GM18870 (cell line): ENCODE measurements at regions not wholly inside any gene's neighbourhood (a gene's known extent, or its start where the extent isn't known, plus 50 kb on each side); places are given as distances from the start of the nearest gene placed in this dataset.
"Not testable (repeated sequence)": the region's sequence is repeated elsewhere in the genome, so short reads cannot be mapped to it uniquely, and the experiment has no call there.

Experiments used
- ATAC-seq: cut with Tn5 transposase; IDR thresholded peaks from one replicate; pipeline ENCODE4 v1.9.1; 2021; ENCODE audit warnings: moderate library complexity; ENCODE audit not compliant: unreplicated experiment

DNA sequence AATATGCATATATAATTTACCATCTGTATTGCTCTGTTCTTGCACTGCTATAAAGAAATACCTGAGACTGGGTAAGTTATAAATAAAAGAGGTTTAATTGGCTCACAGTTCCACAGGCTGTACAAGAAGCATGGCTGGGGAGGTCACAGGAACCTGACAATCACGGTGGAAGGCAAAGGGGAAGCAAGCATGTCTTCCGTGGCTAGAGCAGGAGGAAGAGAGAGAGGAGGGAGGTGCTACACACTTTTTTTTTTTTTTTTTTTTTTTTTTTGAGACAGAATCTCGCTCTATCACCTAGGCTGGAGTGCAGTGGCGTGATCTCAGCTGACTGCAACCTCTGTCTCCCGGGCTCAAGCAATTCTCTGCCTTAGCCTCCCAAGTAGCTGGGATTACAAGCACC is 150.9 kb upstream of the DTNBP1 start:
- ATAC-seq, result not testable (repeated sequence)

GRCh38 chr6:15811107-15811506 is 148.3 kb upstream of the DTNBP1 start:
- ATAC-seq, result no peak

GRCh38 chr6:15810618-15811017 is 147.8 kb upstream of the DTNBP1 start:
- no peak for ATAC-seq

- no peak for ATAC-seq
Measured at GRCh38 chr6:15809367-15809766, 146.5 kb upstream of the DTNBP1 start.

DNA sequence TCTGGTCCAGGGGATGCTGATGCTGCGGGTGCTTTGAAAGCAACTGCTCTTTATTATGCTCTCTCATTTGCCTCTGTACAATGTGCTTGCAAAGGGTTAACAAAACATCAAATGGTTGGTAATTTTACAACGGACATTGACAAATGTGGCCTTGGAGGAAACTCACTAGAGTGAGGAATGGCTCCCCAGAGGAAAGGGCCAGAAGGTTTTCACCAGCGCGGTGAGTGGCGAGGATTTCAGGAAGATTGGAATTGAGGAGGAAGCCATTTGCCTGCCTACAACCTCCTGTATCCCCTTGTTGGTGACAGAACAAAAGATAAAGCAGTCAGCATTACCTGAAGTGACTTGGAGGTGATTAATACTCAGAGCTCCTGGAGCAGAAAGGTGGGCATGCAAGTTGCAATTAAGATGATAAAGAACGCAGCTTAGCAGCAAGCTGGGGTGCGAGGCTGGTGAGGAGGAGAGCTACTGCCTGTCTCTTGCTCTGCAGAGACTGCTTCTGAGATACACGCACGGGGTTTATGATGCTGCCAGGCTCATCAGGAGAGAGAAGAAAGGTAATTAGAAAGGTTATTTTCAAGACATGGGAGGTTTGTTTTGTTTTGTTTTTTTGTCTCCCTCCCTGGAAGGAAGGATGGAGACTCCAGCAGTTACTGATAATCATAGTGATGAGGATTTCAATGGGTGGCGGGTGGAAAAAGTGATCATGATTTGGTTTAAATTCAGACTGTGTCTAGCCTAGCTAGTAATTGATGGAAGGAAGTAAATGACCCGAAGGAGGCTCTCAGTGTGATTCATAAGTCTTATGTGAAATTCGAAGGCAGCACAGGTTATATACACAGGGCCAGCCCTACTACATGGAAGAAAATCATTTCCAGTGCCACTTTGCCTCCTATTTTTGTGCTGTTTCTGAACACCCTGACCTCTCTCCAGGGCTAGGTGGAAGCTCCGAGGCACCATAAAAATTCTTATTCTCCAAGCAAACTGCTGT is 141.6 kb upstream of the DTNBP1 start:
- no peak for ATAC-seq

DNA sequence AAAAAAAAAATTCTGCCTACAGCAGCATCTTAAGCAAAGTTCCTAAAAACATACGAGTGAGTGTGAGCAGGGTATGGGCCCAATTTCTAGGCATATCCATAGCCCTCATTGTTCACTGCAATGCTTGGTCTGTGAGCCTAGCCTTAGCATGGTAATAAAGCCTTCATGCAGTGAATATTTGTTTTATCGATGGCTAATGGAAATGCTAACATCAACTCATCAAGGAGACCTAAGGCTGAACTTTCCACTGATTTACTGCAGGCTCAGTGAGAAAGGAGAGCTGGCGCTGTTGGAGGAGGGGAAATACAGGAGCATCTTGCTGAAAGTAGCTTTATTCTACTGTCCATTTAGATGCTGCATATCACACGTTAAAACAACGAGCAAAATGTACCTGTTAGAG is 139.6 kb upstream of the DTNBP1 start:
- ATAC-seq, result no peak

DNA sequence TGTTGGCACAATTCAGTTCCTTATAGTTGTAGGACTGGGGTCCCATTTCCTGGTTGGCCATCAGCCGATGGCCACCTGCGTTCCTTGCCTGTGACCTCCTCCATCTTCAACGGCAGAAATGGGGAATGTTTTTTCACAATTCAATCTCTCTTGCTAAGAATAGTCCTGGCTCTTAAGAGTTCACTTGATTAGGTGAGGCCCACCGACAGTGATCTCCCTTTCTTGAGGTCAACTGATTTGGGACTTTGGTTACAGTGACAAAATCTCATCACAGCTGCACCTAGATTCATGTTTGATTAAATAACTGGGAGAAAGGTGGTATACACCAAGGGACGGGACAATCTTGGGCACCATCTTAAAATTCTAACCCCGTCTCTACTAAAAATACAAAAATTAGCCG is 139.1 kb upstream of the DTNBP1 start:
- no peak for ATAC-seq

DNA sequence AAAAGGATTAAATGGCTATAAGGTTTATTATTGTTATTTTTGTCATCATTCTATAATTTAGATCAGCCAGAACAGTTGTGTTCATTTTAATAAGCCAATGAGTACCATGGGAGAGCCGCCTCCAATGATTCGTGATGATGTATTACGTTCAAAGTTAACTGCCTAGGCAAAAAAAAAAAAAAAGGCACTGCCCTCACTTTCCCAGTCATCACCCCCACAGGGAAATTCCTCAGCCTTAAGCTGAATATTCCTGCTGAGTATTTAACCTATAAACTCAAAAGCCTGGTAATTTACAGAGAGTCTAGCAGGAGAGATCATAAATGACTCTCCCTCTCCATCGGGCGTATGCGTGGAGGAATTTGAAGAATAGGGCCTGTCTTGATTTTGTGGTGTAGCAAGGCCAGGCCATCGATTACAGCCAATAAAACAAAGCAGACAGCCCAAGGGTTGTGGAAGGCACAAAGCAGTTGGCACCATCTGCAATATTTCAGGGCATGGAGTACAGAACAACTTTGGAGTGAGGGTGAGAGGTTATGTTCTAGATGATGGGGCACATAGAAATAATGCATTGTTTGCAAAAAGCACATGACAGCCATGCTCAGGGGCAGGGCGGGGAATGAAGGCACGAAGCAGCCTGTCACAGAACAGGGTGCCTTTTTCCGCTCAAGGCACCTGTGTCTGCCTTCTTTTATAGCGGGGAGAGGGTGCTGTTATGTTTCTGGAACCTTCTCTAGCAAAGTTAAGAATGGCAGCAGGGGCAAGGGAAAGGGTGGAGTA is 138.2 kb upstream of the DTNBP1 start:
- no peak for ATAC-seq

DNA sequence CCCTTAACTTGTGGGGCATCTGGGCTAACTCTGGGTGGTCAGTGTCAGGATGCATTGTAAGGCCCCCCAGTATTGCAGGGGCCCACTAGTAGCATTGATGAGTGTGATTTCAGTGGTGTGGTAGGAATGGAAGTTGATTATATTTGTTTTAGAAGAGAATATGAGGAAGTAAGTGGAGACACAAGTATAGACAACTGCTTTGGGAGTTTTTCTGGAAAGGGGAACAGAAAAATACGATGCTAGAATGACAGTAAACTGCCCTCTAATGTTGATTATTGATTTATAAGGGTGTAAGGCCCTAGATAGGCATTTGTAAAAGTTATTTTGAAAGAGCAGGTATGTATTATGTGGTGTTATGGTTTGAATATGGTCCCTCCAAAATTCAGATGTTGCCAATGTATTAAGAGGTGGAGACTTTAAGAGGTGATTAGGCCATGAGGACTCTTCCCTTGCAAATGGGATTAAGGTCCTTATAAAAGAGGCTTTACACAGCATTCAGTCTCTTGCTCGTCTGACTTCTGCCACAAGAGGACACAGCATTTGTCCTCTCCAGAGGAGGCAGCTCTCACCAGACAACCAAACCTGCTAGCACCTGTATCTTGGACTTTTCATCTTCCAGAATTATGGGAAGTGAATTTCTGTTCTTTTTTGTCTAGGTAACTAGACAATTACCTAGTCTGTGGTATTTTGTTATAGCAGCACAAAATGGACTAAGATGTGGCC is 135.9 kb upstream of the DTNBP1 start:
- no peak for ATAC-seq

- no peak for ATAC-seq
Measured at GRCh38 chr6:15796844-15797243, 134.0 kb upstream of the DTNBP1 start.

DNA sequence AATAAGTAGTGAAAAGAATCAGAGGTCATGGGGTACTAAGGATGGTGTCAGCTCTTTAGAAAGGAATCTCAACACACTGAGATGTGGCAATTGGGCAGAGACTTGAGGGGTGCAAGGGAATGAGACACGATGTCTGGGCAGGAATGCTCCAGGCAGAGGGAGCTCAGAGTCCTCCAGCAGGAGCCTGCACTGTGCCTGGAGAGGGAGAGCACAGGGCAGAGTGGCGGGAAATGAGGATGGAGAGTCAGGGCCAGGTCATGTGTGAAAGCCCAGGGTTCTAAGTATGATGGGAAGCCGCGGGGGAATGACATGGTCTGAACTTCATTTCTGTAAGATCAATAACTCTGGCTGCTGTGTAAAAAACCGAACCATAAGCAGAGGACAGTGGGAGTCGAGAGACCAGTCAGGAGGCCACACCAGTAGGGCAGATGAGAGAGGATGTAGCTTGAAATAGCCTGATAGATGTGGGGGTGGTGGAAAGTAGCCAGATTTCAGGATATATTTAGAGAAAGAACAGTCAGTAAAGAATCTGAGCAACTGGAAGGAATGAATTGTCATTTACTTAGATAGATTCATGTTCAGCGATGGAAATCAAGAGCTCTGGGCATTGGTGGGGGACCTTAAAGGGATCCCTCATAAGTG is 133.4 kb upstream of the DTNBP1 start:
- no peak for ATAC-seq

GRCh38 chr6:15793826-15794225 is 131.0 kb upstream of the DTNBP1 start:
- ATAC-seq, result no peak

DNA sequence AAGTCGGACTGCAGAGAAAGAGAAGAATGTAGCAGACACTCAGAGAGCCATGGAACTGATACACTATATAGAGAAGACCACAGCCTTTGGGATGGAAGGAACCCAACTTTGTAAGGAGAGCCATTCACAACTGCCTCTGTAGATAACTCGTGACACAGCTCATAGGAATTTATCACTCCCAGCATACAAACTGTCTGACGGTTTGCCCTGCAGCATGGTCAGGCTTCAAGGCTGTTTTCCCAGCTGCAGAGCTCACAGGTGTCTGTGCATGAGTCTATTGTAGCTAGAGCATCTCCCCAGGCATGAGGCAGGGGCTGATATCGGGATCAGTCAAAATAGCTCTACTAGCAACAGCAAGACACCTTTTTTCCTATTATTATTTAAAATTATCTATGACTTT is 130.5 kb upstream of the DTNBP1 start:
- no peak for ATAC-seq

DNA sequence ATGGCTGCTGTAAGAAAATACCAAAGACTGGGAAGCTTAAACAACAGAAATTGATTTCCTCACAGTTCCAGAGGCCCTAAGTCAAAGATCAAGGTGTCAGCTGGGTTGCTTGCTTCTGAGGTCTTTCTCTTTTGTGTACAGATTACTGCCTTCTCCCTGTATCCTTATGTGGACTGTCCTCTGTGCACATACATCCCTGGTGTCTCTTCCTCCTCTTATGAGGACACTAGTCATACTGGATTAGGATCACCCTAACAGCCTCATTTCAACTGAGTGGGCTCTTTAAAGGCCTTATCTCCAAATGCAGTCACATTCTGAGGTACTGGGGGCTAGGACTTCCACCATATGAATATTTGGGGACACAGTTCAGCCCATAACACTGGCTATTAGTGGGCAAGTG is 130.0 kb upstream of the DTNBP1 start:
- no peak for ATAC-seq

DNA sequence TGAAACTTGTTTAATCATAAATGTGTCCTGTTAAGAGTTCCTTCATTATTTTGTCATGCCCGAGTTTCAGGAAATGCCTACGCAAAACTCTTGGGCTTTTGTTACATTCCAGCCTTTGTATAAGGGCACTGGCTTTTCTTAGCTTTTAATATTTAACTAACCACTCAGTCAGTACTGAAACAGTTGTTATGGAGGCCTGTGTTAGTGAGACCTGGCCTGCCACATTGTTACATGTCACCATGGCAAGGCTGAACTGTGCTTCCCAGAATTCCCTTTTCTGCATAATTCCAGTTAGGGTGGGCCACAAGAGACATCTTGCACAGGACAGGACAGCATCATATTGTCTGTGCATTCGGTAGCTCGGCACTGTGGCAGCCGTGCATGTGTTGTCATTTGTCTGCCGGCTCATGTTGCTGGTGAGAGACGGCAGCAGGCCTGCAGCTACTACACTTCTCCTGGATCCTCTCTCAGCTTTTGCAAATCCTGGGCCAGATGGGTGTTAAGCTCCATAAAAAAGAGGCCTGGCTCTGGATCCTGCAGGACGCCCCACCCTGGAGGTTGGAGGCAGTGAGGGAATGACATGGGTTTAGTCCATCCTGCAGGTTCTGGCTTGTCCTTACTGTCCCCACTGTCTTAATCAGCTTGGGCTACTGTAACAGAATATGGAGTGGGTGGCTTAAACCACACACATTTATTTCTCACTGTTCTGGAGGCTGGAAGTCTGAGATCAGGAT is 128.8 kb upstream of the DTNBP1 start:
- no peak for ATAC-seq

- no peak for ATAC-seq
Measured at GRCh38 chr6:15790116-15790515, 127.3 kb upstream of the DTNBP1 start.

- ATAC-seq, result no peak
Measured at GRCh38 chr6:15786846-15787245, 124.0 kb upstream of the DTNBP1 start.

- ATAC-seq, result no peak
Measured at GRCh38 chr6:15783484-15783883, 120.7 kb upstream of the DTNBP1 start.

- ATAC-seq, result no peak
Measured at GRCh38 chr6:15781890-15782289, 119.1 kb upstream of the DTNBP1 start.

- ATAC-seq, result no peak
Measured at GRCh38 chr6:15781333-15781732, 118.5 kb upstream of the DTNBP1 start.
